ENCODE measurements at regions not wholly inside any gene's neighbourhood (a gene's known extent, or its start where the extent isn't known, plus 50 kb on each side); places are given as distances from the start of the nearest gene placed in this dataset.

DNA sequence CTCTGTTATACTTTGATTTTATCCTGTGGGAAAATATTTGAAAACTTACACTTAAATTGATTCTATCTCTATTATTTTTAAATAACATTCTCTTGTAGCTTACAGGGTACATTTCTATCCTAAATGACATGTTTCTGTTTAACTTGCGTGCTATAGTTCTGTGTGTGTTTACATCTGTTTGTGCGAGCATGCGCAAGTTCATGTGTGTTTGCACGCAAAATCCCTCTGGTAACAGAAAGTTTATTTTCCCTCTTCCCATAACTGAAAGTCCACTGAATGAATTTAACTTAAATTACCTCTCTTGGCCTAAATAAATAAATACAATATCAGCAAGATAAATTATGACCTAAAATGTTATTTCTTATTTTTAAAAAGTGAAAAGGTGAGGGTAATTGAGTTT lies 117.3 kb upstream of the NEO1 start:
- Histone ChIP-seq H3K27ac (ENCODE audit: low read depth, low read length, poor library complexity, severe bottlenecking) (no peak overlapping the region), H3K79me2 (ENCODE audit: insufficient read depth, low read depth, low read length) (no peaks in the 10 kb centered on the region), H3K9me2 (ENCODE audit: insufficient read depth, low read length) (no peaks in the 10 kb centered on the region), H4K20me1 (ENCODE audit: insufficient read depth, low read length) (no peaks in the 10 kb centered on the region), H3K4me3 (ENCODE audit: low read depth, low read length, poor library complexity, severe bottlenecking) (no peak overlapping the region), H3K9me3 (ENCODE audit: low read length) (no peaks in the 10 kb centered on the region), H3K4me1 (ENCODE audit: insufficient read depth, low read length, poor library complexity, severe bottlenecking) (no peaks in the 10 kb centered on the region), H3K4me2 (ENCODE audit: low read length) (no peak overlapping the region), H3K36me3 (ENCODE audit: insufficient read depth, low read length) (no peaks in the 10 kb centered on the region), H2AFZ (ENCODE audit: low read length) (no peak overlapping the region)
- TF ChIP-seq, protein P1, sequence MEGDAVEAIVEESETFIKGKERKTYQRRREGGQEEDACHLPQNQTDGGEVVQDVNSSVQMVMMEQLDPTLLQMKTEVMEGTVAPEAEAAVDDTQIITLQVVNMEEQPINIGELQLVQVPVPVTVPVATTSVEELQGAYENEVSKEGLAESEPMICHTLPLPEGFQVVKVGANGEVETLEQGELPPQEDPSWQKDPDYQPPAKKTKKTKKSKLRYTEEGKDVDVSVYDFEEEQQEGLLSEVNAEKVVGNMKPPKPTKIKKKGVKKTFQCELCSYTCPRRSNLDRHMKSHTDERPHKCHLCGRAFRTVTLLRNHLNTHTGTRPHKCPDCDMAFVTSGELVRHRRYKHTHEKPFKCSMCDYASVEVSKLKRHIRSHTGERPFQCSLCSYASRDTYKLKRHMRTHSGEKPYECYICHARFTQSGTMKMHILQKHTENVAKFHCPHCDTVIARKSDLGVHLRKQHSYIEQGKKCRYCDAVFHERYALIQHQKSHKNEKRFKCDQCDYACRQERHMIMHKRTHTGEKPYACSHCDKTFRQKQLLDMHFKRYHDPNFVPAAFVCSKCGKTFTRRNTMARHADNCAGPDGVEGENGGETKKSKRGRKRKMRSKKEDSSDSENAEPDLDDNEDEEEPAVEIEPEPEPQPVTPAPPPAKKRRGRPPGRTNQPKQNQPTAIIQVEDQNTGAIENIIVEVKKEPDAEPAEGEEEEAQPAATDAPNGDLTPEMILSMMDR (conservative IDR thresholded peaks at IDR 0.05; ENCODE audit: low read length), result no peak
- no peak for TF ChIP-seq EZH2phosphoT487 (IDR thresholded peaks at IDR 0.05; ENCODE audit: borderline replicate concordance, low read depth, low read length)
- CTCF ChIA-PET (ENCODE audit: unreplicated experiment), result no interaction called here
- intact Hi-C loops (cut with micrococcal nuclease; ENCODE audit: unreplicated experiment), result no loop called here
- no TSS peak for BruUV-seq (replicated peaks)
- POLR2A ChIA-PET, result no interaction called here
- no peak for DNase-seq (ENCODE audit: low spot score)

DNA sequence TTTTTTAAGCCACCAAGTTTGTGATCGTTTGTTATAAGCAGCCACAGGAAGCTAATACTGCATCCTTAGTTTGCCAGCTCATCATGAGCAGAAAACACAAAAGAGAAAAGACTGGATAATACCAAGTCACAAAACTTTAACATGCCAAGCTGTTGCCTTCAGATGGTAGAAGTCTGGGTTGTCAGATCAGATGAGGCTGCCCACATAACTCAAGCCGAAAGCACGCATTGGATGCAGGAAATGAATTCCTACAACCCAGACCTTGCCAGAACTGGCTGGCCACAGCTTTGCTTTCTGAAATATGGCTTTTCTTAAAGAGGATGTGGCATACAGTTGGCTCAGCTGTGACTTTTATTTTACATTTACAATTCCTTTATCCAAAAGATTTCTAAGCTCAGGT lies 118.3 kb upstream of the NEO1 start:
- H3K9me2 ChIP-seq (ENCODE audit: insufficient read depth, low read length), result no peaks in the 10 kb centered on the region
- TF ChIP-seq, protein P1 (conservative IDR thresholded peaks at IDR 0.05; ENCODE audit: low read length), result no peak
- no peak for TF ChIP-seq EZH2phosphoT487 (IDR thresholded peaks at IDR 0.05; ENCODE audit: borderline replicate concordance, low read depth, low read length)
- no peak overlapping the region for H2AFZ ChIP-seq (ENCODE audit: low read length)
- CTCF ChIA-PET (ENCODE audit: unreplicated experiment), result no interaction called here
- H3K79me2 ChIP-seq (ENCODE audit: insufficient read depth, low read depth, low read length), result no peaks in the 10 kb centered on the region
- no peaks in the 10 kb centered on the region for H3K36me3 ChIP-seq (ENCODE audit: insufficient read depth, low read length)
- H3K4me1 ChIP-seq (ENCODE audit: insufficient read depth, low read length, poor library complexity, severe bottlenecking), result no peaks in the 10 kb centered on the region
- intact Hi-C loops (cut with micrococcal nuclease; ENCODE audit: unreplicated experiment), result no loop called here
- DNase-seq (ENCODE audit: low spot score), result no peak
- H3K4me2 ChIP-seq (ENCODE audit: low read length), result no peak overlapping the region
- H3K4me3 ChIP-seq (ENCODE audit: low read depth, low read length, poor library complexity, severe bottlenecking), result no peak overlapping the region
- H4K20me1 ChIP-seq (ENCODE audit: insufficient read depth, low read length), result no peaks in the 10 kb centered on the region
- POLR2A ChIA-PET, result no interaction called here
- H3K9me3 ChIP-seq (ENCODE audit: low read length), result no peaks in the 10 kb centered on the region
- no peak overlapping the region for H3K27ac ChIP-seq (ENCODE audit: low read depth, low read length, poor library complexity, severe bottlenecking)
- BruUV-seq (replicated peaks), result no TSS peak

DNA sequence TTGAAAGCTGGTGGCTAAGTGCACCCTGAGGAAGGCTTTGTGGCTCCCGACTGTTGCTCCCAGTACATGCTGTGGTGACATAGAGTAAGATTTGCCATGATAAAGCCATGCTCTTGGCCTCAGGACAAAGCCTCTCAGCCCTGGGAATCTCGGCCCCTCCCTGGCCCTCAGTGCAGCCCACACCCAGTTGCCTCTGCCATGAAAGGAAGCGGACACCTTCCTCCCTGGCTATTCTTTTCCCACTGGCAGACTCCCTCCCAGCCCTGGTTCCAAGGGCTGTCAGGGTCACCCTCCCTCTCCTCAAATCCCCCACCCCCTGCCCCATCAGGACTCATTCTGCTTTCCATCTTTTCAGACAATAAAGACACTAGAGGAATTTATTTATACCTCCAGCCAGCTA lies 119.8 kb upstream of the NEO1 start:
- H2AFZ ChIP-seq (ENCODE audit: low read length), result no peak overlapping the region
- CTCF ChIA-PET (ENCODE audit: unreplicated experiment), result no interaction called here

More for the DNA sequence above, 119.8 kb upstream of the NEO1 start:
- Histone ChIP-seq H3K4me1 (ENCODE audit: insufficient read depth, low read length, poor library complexity, severe bottlenecking) (no peaks in the 10 kb centered on the region), H3K79me2 (ENCODE audit: insufficient read depth, low read depth, low read length) (no peaks in the 10 kb centered on the region), H3K4me2 (ENCODE audit: low read length) (no peak overlapping the region), H3K9me2 (ENCODE audit: insufficient read depth, low read length) (no peaks in the 10 kb centered on the region), H4K20me1 (ENCODE audit: insufficient read depth, low read length) (no peaks in the 10 kb centered on the region), H3K36me3 (ENCODE audit: insufficient read depth, low read length) (no peaks in the 10 kb centered on the region), H3K9me3 (ENCODE audit: low read length) (no peaks in the 10 kb centered on the region), H3K27ac (ENCODE audit: low read depth, low read length, poor library complexity, severe bottlenecking) (no peak overlapping the region), H3K4me3 (ENCODE audit: low read depth, low read length, poor library complexity, severe bottlenecking) (no peak overlapping the region)
- intact Hi-C loops (cut with micrococcal nuclease; ENCODE audit: unreplicated experiment), result no loop called here
- TF ChIP-seq, protein P1 (conservative IDR thresholded peaks at IDR 0.05; ENCODE audit: low read length), result no peak
- TF ChIP-seq EZH2phosphoT487 (IDR thresholded peaks at IDR 0.05; ENCODE audit: borderline replicate concordance, low read depth, low read length), result no peak
- no peak for DNase-seq (ENCODE audit: low spot score)
- no TSS peak for BruUV-seq (replicated peaks)
- POLR2A ChIA-PET, result interaction anchor here (1.2 kb wide), 1 partner anchor 80 kb away, joined by 3 read pairs; no protein-coding TSS in a partner anchor
